ENCODE measurements at regions not wholly inside any gene's neighbourhood (a gene's known extent, or its start where the extent isn't known, plus 50 kb on each side); places are given as distances from the start of the nearest gene placed in this dataset.

DNA sequence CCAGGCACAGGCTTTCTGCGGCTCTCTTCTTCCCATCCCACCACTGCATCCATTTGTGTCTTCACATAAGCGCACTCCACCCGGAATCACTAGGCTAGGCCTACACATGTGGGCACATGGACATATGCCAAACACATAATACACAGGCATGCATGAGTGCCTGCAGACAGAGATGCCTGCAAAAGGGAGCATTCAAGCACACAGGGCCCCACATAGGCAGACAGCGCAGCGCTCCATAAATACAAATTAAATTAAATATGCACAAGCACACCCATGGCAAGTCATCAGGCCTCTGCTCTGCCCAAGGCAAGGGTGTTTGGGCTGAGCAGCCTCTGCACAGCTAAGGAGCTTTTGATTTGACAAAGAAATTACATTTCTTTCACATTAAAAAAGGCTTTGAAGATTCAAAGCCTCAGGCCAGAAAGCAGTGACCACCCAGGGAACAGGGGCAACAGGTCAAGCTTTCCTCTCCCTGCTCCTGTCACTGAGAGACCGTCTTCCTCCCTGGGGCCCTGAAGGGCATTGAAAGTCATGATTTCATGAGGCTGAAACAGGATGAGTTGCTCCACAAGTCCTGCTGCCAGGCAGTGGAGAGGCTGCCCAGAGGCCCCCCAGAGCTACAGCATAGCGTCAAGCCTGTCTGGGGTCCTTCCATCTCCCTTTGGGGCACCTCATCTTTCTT, 134.2 kb upstream of the LRFN2 start:
- DNase-seq (ENCODE audit: low read depth in 2 of 2): no peak

GRCh38 chr6:40720375-40720748, 133.2 kb upstream of the LRFN2 start:
- DNase-seq (ENCODE audit: low read depth in 2 of 2): no peak

- no peak for DNase-seq (ENCODE audit: low read depth in 2 of 2)
These were observed 132.7 kb upstream of the LRFN2 start for GRCh38 chr6:40719671-40720374.

DNA sequence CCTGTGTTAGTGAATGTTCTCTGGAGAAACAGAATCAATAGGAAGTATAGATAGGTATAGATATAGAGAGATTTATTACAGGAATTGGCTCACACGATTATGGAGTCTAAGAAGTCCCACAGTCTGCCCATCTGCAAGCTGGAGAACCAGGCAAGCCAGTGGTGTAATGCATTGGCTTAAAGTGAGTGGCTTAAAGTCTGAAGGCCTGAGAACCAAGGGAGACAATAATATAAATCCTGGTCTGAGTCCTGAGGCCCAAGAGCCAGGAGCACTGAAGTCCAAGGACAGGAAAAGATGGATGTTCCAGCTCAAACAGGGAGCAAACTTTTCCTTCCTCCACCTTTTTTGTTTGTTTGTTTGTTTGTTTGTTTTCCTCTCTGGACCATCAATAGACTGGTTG, 131.2 kb upstream of the LRFN2 start:
- DNase-seq (ENCODE audit: low read depth in 2 of 2): no peak

GRCh38 chr6:40717411-40718057, 130.4 kb upstream of the LRFN2 start:
- no peak for DNase-seq (ENCODE audit: low read depth in 2 of 2)

DNA sequence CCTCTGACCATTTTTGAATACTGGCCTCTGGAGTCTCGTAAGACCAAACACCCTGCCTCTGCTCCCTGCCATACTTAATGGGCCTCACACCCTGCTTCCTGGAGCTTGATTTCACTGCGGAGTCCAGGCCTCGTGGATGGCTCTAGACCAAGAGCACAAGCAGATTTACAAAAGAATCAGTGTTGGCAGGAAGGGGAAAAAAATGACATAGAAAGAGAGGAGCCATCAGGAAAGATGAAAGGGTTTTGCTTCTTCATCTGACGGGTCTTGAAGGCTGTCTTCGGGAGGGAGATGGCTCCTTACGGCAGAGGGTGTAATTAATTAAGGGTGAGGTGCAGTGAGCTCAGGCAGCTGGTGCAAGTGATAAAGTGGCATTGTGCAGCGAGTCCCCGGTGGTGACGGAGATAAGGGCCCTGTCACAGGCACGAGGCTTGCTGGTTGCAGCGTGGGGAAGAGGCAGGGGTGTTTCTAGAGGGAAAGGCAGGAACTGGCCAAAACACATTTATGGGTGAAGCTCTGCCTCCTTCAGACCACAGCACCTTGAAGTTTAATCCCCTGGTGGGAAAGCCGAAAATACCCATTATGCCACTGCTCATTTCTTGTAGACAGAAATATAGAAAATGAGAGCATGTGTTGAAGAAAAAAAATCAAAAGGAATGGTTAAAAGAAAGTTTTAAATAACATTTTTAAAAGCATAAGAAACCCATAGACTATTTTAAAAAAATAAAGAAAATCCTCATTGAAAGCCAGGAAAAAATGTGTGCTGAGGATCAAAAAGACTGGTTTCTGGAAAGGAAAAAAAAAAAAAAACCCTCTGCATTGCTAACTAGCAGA, 128.6 kb upstream of the LRFN2 start:
- DNase-seq (ENCODE audit: low read depth in 2 of 2): no peak

- DNase-seq (ENCODE audit: low read depth in 2 of 2): no peak
These were observed 127.7 kb upstream of the LRFN2 start for GRCh38 chr6:40714576-40715564.

GRCh38 chr6:40714143-40714542, 127.0 kb upstream of the LRFN2 start:
- no peak for DNase-seq (ENCODE audit: low read depth in 2 of 2)

GRCh38 chr6:40713002-40713719, 126.0 kb upstream of the LRFN2 start:
- no peak for DNase-seq (ENCODE audit: low read depth in 2 of 2)

- DNase-seq (ENCODE audit: low read depth in 2 of 2): no peak
These were observed 123.6 kb upstream of the LRFN2 start for GRCh38 chr6:40710626-40711330.

- no peak for DNase-seq (ENCODE audit: low read depth in 2 of 2)
These were observed 120.9 kb upstream of the LRFN2 start for GRCh38 chr6:40708049-40708448.

GRCh38 chr6:40706178-40706577, 119.0 kb upstream of the LRFN2 start:
- no peak for DNase-seq (ENCODE audit: low read depth in 2 of 2)

DNA sequence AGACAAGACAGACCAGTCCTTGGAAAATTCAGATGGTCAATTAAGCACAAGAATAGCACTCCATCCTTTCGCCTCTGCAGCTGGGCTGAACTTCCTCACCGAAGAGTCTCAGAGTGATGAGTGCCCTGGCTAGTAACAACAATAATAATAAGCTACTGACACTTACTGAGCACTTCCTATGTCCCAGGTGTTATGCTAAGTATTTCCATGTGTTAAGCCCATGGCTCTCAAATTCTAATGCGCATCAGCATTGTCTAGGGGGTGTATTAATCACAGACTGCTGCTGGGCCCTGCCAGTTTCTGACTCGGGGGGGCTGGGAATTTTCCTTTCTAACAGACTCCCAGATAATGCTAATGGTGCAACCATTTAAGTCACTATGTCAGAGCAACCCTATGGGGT, 118.2 kb upstream of the LRFN2 start:
- no peak for DNase-seq (ENCODE audit: low read depth in 2 of 2)

DNA sequence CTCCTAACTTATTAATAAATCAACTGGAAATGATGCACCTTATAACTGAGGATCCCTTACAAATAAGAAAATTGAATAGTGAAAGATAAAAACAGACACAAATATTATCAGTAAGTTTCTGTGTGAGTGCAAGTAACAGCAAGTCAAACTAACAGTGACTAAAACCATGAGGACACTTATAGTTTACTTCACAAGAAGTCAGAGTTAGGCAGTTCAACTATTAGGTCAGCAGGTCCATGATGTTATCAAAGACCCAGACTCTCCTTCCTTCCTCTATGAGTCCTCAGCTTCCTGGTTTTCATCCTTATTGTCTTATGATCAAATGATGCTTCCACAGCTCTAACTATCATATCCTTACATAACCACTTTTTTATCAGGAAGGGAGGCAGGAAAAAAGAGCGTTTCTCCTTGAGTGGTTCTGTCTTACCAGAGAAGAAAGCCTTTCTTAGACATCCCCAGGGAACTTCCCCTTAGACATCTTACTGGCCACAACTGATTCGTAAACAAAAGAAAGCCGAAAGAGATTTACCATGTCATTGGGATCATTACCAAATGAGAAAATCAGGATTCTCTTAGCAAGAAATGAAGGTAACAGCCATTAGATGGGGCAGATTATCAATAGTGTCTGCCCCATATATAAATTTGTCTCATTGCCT, 114.3 kb upstream of the LRFN2 start:
- DNase-seq (ENCODE audit: low read depth in 2 of 2): no peak

- no peak for DNase-seq (ENCODE audit: low read depth in 2 of 2)
These were observed 112.9 kb upstream of the LRFN2 start for GRCh38 chr6:40700006-40700580.

DNA sequence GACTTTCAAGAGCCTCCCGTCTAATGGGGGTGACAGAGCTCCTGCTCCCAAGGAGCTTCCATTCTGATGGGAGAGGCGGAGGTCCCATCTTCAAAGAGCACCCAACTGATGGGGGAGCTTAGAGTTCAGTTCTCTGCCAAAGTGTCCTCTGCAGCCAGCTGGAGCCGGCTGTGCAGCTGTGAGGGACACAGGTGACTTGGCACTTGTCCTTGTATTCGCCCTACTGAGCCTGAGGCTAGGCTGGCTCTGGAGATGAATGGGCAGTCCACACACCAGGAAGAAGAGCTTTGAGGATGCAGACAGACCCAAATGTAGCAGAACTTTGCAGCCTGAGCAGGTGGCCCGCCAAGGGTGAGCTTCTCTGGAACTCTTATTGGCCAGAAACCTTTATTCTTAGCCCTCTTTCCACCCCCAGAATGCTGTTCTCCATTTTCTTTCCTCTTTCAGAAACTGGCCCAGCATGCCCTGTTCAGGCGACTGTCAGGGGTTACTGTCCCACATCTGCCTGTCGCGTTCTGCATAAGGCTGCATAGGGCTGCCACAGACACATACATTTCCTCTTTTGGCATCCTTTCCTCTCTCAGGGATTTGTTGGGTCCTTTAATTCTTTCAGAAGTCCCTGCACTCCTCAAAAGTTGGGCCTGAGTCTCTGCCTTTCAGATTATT, 108.7 kb upstream of the LRFN2 start:
- DNase-seq (ENCODE audit: low read depth in 2 of 2): no peak

- no peak for DNase-seq (ENCODE audit: low read depth in 2 of 2)
These were observed 108.0 kb upstream of the LRFN2 start for GRCh38 chr6:40695114-40695513.

DNA sequence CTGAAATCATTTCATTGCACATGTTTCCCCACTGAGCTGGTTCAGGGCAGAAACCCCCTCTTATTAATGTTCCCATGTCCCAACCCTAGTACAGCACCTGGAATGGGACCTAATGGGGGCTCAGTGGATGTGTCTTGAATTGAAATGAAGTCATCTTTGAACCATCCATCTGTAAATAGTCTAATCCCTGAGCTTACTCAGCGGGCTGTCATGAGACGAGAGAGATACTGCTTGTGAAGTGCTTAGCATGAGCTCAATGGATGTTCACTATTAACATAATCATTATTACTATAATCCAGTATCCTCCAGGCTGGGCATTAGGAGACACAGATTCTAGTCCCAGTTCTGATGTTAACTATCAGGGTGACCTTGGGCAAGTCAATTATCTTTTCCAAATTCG, 106.6 kb upstream of the LRFN2 start:
- DNase-seq (ENCODE audit: low read depth in 2 of 2): no peak

Measured in stimulated activated CD4-positive, alpha-beta T cell treated with anti-CD3 and anti-CD28 coated beads, Interleukin-1b, Interleukin-23, amount 100 ng/mL, for 1 hour (primary cell).